Tongue (tissue), 1 donor: ENCODE measurements at regions not wholly inside any gene's neighbourhood (a gene's known extent, or its start where the extent isn't known, plus 50 kb on each side); places are given as distances from the start of the nearest gene placed in this dataset. TPM values are rescaled to one million over a fixed set of nuclear protein-coding genes. Genes with fewer than 3 reads are reported as not detected.

Experiments used
- small RNA-seq: library from RNA; depleted of rRNA; stranded (forward); fragments of <200 nt; gene quantifications from one replicate; pipeline ENCODE3, GENCODE V24; 2014; ENCODE audit warnings: low replicate concordance

Small RNA genes in the stretch of these regions (small RNA-seq; reads per million reads assigned to genes)
- gene SNRPCP14: not detected
